Activated naive CD8-positive, alpha-beta T cell treated with anti-CD3 and anti-CD28 coated beads, Interleukin-2, amount 10 ng/mL, durations not matched to agents 7 days and 5 days (primary cell): ENCODE measurements at regions not wholly inside any gene's neighbourhood (a gene's known extent, or its start where the extent isn't known, plus 50 kb on each side); places are given as distances from the start of the nearest gene placed in this dataset.
"Not testable (repeated sequence)": the region's sequence is repeated elsewhere in the genome, so short reads cannot be mapped to it uniquely, and the experiment has no call there.

Experiments
- ATAC-seq: fragments of 150-1000 bp; cut with Tn5 transposase; one replicate; pipeline ENCODE4 v1.10.0; 2021; ENCODE audit warnings: low read depth, moderate library complexity
- POLR2A ChIA-PET: fragments of 350-600 bp; sonication (Branson Sonifier 250); formaldehyde crosslinking; loops from one replicate; lab custom pipeline; 2021; ENCODE audit warnings: antibody characterized with exemption; lab: Charles Lee
- DNase-seq: peaks from one replicate; pipeline ENCODE4 v3.0.0; 2021
- H3K27ac Mint-ChIP-seq: one replicate; pipeline ENCODE4 v1.8.0; 2022; ENCODE audit warnings: mild to moderate bottlenecking, mixed read lengths
- H3K27me3 Mint-ChIP-seq: one replicate; pipeline ENCODE4 v1.8.0; 2022; ENCODE audit warnings: mild to moderate bottlenecking, moderate library complexity, mixed read lengths
- H3K36me3 Mint-ChIP-seq: one replicate; pipeline ENCODE4 v1.8.0; 2021; ENCODE audit warnings: mild to moderate bottlenecking, mixed read lengths
- H3K4me1 Mint-ChIP-seq: one replicate; pipeline ENCODE4 v1.8.0; 2021; ENCODE audit warnings: mixed read lengths
- H3K4me3 Mint-ChIP-seq: one replicate; pipeline ENCODE4 v1.8.0; 2022; ENCODE audit warnings: mild to moderate bottlenecking, moderate library complexity, mixed read lengths
- H3K9me3 Mint-ChIP-seq: one replicate; pipeline ENCODE4 v1.8.0; 2021; ENCODE audit warnings: mixed read lengths

GRCh38 chrY:10958122-10958521 lies 1430.4 kb downstream of the TSPY10 start:
- POLR2A ChIA-PET, H3K4me1 Mint-ChIP-seq, DNase-seq, H3K27ac Mint-ChIP-seq, H3K4me3 Mint-ChIP-seq, ATAC-seq, H3K27me3 Mint-ChIP-seq: not testable (repeated sequence)
- H3K9me3 Mint-ChIP-seq, result peaks cover 75% of the 10 kb centered on the region
- peaks cover 20% of the 10 kb centered on the region for H3K36me3 Mint-ChIP-seq

DNA sequence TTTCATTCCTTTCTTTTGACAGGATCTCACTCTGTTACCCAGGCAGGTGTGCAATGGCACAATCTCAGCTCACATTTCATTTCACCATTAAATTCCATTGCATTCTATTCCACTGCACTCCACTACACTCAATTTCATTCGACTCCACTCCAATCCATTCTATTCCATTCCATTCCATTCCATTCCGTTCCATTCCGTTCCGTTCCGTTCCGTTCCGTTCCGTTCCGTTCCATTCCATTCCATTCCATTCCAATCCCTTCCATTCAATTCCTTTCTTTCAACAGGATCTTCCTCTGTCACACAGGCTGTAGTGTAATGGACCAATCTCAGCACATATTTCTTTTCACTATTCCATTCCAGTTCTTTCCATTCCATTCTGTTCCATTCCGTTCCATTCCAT lies 1445.7 kb downstream of the TSPY10 start:
- no peak for DNase-seq
- Mint-ChIP-seq H3K4me3 (no peak overlapping the region), H3K27me3 (no peaks in the 10 kb centered on the region), H3K36me3 (peaks cover 16% of the 10 kb centered on the region), H3K27ac (no peak overlapping the region), H3K9me3 (peaks cover 83% of the 10 kb centered on the region), H3K4me1 (no peaks in the 10 kb centered on the region)
- POLR2A ChIA-PET, result no interaction called here
- ATAC-seq, result no peak

DNA sequence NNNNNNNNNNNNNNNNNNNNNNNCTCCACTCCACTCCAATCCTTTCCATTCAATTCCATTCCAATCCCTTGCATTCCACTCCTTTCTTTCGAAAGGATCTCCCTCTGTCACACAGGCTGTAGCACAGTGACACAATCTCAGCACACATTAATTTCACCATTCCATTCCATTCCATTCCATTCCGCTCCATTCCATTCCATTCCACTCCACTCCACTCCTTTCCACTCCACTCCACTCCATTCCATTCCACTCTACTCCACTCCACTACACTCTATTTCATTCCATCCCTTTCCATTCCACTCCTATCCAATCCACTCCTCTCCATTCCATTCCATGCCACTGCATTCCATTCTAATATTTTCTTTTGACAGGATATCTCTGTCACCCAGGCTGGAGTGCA lies 1459.0 kb downstream of the TSPY10 start:
- no peak overlapping the region for H3K4me3 Mint-ChIP-seq
- DNase-seq (no peak), ATAC-seq (no peak)
- POLR2A ChIA-PET, result no interaction called here
- H3K9me3 Mint-ChIP-seq, result peaks cover 87% of the 10 kb centered on the region
- no peaks in the 10 kb centered on the region for H3K4me1 Mint-ChIP-seq
- H3K27ac Mint-ChIP-seq, result no peak overlapping the region
- H3K27me3 Mint-ChIP-seq, result no peaks in the 10 kb centered on the region
- peaks cover 30% of the 10 kb centered on the region for H3K36me3 Mint-ChIP-seq

GRCh38 chrY:10987626-10988025 lies 1459.9 kb downstream of the TSPY10 start:
- POLR2A ChIA-PET, result no interaction called here
- H3K27me3 Mint-ChIP-seq, result no peaks in the 10 kb centered on the region
- no peaks in the 10 kb centered on the region for H3K4me1 Mint-ChIP-seq
- H3K9me3 Mint-ChIP-seq, result peaks cover 87% of the 10 kb centered on the region
- peaks cover 23% of the 10 kb centered on the region for H3K36me3 Mint-ChIP-seq
- no peak overlapping the region for H3K4me3 Mint-ChIP-seq
- ATAC-seq (no peak), DNase-seq (no peak)
- H3K27ac Mint-ChIP-seq, result no peak overlapping the region

DNA sequence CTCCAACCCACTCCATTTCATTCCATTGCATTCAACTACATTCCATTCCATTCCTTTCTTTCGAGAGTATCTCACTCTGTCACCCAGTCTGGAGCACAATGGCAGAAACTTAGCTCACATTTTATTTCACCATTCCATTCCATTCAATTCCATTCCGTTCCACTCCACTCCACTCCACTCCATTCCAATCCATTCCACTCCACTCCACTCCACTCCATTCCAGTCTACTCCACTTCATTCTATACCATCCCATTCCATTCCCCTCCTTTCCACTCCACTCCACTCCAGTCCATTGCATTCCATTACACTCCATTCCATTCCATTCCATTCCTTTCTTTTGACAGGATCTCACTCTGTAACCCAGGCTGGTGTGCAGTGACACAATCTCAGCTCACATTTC lies 1466.3 kb downstream of the TSPY10 start:
- no peak for DNase-seq

DNA sequence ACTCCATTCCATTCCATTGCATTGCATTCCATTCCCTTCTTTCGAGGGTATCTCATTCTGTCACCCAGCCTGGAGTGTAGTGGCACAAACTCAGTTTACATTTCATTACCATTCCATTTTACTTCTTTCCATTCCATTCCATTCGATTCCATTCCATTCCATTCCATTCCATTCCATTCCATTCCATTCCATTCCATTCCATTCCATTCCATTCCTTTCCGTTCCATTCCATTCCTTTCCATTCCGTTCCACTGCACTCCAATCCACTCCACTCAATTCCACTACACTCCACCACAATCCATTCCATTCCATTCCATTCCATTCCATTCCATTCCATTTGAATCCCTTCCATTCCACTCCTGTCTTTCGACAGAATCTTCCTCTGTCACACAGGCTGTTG lies 1472.0 kb downstream of the TSPY10 start:
- H3K27ac Mint-ChIP-seq, H3K36me3 Mint-ChIP-seq, POLR2A ChIA-PET, ATAC-seq, H3K27me3 Mint-ChIP-seq, DNase-seq, H3K4me1 Mint-ChIP-seq, H3K4me3 Mint-ChIP-seq: not testable (repeated sequence)
- H3K9me3 Mint-ChIP-seq, result peaks cover 66% of the 10 kb centered on the region

More for the DNA sequence above, 1466.3 kb downstream of the TSPY10 start:
- Mint-ChIP-seq H3K4me1 (no peaks in the 10 kb centered on the region), H3K36me3 (peaks cover 9% of the 10 kb centered on the region), H3K4me3 (no peak overlapping the region), H3K27ac (no peak overlapping the region), H3K27me3 (no peaks in the 10 kb centered on the region), H3K9me3 (peaks cover 85% of the 10 kb centered on the region)
- ATAC-seq, result no peak
- POLR2A ChIA-PET, result no interaction called here

GRCh38 chrY:11014229-11014628 lies 1486.5 kb downstream of the TSPY10 start:
- POLR2A ChIA-PET, H3K4me1 Mint-ChIP-seq, DNase-seq, H3K27me3 Mint-ChIP-seq, ATAC-seq, H3K4me3 Mint-ChIP-seq, H3K27ac Mint-ChIP-seq: not testable (repeated sequence)
- H3K36me3 Mint-ChIP-seq, result peaks cover 18% of the 10 kb centered on the region
- peaks cover 83% of the 10 kb centered on the region for H3K9me3 Mint-ChIP-seq

DNA sequence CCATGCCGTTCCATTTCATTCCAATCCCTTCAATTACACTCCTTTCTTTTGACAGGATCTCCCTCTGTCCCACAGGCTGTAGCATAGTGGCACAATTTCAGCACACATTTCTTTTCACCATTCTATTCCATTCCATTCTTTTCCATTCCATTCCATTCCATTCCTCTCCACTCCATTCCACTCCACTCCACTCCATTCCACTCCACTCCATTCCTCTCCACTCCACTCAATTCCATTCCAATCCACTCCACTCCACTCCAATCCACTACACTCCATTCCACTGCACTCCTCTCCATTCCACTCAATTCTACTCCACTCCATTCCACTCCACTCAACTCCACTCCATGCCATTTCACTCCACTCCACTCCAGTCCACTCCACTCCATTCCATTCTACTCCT lies 1495.1 kb downstream of the TSPY10 start:
- ATAC-seq (no peak), DNase-seq (no peak)
- H3K27me3 Mint-ChIP-seq, result no peaks in the 10 kb centered on the region
- H3K9me3 Mint-ChIP-seq, result peaks cover 84% of the 10 kb centered on the region
- POLR2A ChIA-PET, result no interaction called here
- peaks cover 23% of the 10 kb centered on the region for H3K36me3 Mint-ChIP-seq
- H3K27ac Mint-ChIP-seq, result no peak overlapping the region
- H3K4me3 Mint-ChIP-seq, result no peak overlapping the region
- no peaks in the 10 kb centered on the region for H3K4me1 Mint-ChIP-seq

DNA sequence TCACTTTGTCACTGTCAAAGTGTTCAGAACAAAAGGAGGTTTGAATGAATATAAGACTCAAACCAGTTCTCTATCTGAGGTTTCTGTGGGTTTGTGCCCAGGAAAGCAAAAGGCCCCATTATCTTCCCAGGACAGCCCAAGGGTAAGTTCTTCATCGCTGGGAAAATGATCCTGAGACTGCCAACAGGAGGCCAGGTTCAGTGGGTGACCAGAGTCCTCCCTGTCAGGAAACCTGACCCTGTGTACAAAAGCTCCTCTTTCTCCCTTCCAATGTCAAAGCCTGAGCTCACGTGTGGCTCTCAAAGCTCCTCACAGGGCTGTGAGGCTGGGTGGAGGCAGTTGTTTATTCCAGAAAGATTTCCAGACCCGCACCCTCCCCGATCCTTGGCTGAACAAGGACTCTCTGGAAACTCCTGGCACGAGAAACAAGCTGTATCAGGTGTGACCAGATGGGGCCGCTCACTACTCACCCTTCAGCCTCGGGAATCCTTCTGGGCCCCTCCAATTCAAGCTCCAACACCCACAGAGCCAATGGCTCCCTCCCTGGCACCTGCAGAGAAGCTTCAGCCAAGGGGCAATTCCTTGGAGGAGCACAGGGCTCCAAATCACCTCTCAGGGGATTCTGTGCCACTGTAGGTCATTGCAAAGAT lies 1516.7 kb downstream of the TSPY10 start:
- ATAC-seq (no peak), DNase-seq (no peak)
- POLR2A ChIA-PET, result no interaction called here
- Mint-ChIP-seq H3K27me3 (no peaks in the 10 kb centered on the region), H3K9me3 (peaks cover 23% of the 10 kb centered on the region), H3K36me3 (peaks cover 3% of the 10 kb centered on the region), H3K4me3 (no peak overlapping the region), H3K27ac (no peak overlapping the region), H3K4me1 (no peaks in the 10 kb centered on the region)

DNA sequence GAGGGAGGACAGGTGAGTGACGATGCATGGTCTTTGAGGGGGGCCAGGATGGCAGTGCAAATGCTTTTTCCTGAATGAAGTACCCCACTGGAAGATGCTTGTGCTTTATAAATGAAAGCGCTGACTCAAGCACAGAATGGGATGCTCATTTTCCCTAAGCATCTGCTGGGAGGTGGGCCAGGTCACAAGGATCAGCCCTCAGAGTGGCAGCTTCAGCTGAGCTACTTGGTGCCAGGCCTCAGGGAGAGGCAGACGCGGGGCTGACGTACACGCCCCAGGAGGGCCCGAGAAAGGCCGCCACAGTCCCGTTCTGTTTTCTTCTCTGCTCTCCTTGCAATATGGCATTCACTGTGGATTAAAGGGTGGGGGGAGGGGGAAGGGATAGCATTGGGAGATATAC lies 1535.8 kb downstream of the TSPY10 start:
- Mint-ChIP-seq H3K27ac (no peak overlapping the region), H3K4me3 (no peak overlapping the region), H3K27me3 (no peaks in the 10 kb centered on the region), H3K4me1 (no peaks in the 10 kb centered on the region), H3K36me3 (no peaks in the 10 kb centered on the region), H3K9me3 (peaks cover 5% of the 10 kb centered on the region)
- DNase-seq (no peak), ATAC-seq (no peak)
- POLR2A ChIA-PET, result no interaction called here

- no peaks in the 10 kb centered on the region for H3K27me3 Mint-ChIP-seq
- POLR2A ChIA-PET, result no interaction called here
- ATAC-seq (no peak), DNase-seq (no peak)
- H3K4me3 Mint-ChIP-seq, result no peak overlapping the region
- no peaks in the 10 kb centered on the region for H3K4me1 Mint-ChIP-seq
- H3K9me3 Mint-ChIP-seq, result peaks cover 5% of the 10 kb centered on the region
- H3K36me3 Mint-ChIP-seq, result no peaks in the 10 kb centered on the region
- H3K27ac Mint-ChIP-seq, result no peak overlapping the region
These were observed 1536.3 kb downstream of the TSPY10 start for GRCh38 chrY:11063960-11064359.

- ATAC-seq (no peak), DNase-seq (no peak)
- Mint-ChIP-seq H3K27ac (no peak overlapping the region), H3K4me1 (no peaks in the 10 kb centered on the region), H3K36me3 (no peaks in the 10 kb centered on the region), H3K4me3 (no peak overlapping the region), H3K9me3 (peaks cover 5% of the 10 kb centered on the region), H3K27me3 (no peaks in the 10 kb centered on the region)
- POLR2A ChIA-PET, result no interaction called here
These were observed 1536.7 kb downstream of the TSPY10 start for GRCh38 chrY:11064376-11064775.

DNA sequence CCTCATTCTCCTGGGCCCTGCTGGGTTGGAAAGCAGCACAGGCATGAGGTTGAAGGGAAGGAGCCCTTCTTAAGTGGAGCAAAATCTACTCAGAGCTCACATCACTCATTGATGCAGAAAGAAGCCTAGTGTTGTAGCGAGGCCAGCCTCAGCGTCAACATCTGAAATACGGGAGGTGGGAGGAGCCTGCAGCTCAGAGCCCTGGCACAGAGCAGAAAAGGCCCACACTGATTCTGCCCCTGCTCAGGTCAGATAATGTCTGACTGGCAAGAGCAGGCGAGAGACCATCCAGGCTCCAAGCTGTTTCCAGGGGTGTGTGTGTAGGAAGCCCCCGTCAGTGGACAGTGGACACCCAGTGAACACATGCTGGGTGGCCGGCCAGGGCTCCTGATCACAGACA lies 1541.6 kb downstream of the TSPY10 start:
- Mint-ChIP-seq H3K4me1 (no peaks in the 10 kb centered on the region), H3K27me3 (no peaks in the 10 kb centered on the region), H3K27ac (no peak overlapping the region), H3K9me3 (peaks cover 2% of the 10 kb centered on the region), H3K36me3 (no peaks in the 10 kb centered on the region), H3K4me3 (no peak overlapping the region)
- ATAC-seq (no peak), DNase-seq (no peak)
- POLR2A ChIA-PET, result no interaction called here

GRCh38 chrY:11070250-11071113 lies 1542.8 kb downstream of the TSPY10 start:
- DNase-seq (no peak), ATAC-seq (no peak)
- Mint-ChIP-seq H3K4me3 (no peak overlapping the region), H3K27me3 (no peaks in the 10 kb centered on the region), H3K36me3 (no peaks in the 10 kb centered on the region), H3K4me1 (no peaks in the 10 kb centered on the region), H3K27ac (no peak overlapping the region), H3K9me3 (peaks cover 2% of the 10 kb centered on the region)
- POLR2A ChIA-PET, result no interaction called here
